Neural progenitor cell (in vitro differentiated cells): ENCODE measurements at regions not wholly inside any gene's neighbourhood (a gene's known extent, or its start where the extent isn't known, plus 50 kb on each side); places are given as distances from the start of the nearest gene placed in this dataset.

Experiments
- EZH2 ChIP-seq: fragments of 200-600 bp; sonication (generic); IDR thresholded peaks from 2 replicates; pipeline ENCODE4 v1.6.1; 2017; ENCODE audit warnings: antibody characterized with exemption, mild to moderate bottlenecking, moderate library complexity
- TF ChIP-seq, protein P1 (sequence below): fragments of 200-600 bp; sonication (generic); IDR thresholded peaks from 2 replicates; pipeline ENCODE4 v1.5.1; 2017; ENCODE audit warnings: antibody characterized with exemption, mild to moderate bottlenecking

DNA sequence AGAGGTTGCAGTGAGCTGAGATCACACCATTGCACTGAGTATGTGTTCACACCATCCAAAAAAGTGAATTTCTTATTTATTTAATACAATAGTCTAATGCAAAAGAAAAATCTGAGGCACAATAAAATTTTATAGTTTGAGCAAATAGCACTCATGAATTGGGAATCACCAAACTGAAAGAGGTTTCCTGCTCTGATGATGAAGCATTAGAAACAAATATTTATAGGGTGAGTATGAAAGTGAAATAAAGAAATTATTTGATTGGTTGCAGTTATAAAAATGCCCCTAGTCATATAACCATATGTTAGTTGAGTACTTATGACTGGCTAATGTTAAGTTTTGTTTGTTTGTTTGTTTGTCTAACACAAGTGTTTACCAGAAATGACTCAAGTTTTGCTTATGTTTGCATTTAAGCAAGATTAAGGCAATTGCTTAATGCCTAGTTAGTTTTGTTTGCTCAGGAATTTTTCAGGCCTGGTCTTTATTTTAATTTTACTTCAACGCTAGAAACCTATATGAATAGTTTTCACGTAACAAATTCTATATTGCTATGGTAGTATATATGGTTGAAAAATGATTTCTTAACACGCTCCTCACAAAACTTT lies 151.5 kb upstream of the FAM83B start:
- TF ChIP-seq, protein P1, sequence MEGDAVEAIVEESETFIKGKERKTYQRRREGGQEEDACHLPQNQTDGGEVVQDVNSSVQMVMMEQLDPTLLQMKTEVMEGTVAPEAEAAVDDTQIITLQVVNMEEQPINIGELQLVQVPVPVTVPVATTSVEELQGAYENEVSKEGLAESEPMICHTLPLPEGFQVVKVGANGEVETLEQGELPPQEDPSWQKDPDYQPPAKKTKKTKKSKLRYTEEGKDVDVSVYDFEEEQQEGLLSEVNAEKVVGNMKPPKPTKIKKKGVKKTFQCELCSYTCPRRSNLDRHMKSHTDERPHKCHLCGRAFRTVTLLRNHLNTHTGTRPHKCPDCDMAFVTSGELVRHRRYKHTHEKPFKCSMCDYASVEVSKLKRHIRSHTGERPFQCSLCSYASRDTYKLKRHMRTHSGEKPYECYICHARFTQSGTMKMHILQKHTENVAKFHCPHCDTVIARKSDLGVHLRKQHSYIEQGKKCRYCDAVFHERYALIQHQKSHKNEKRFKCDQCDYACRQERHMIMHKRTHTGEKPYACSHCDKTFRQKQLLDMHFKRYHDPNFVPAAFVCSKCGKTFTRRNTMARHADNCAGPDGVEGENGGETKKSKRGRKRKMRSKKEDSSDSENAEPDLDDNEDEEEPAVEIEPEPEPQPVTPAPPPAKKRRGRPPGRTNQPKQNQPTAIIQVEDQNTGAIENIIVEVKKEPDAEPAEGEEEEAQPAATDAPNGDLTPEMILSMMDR, result no peak
- no peak for TF ChIP-seq EZH2
